GM12891 (cell line): ENCODE measurements at regions not wholly inside any gene's neighbourhood (a gene's known extent, or its start where the extent isn't known, plus 50 kb on each side); places are given as distances from the start of the nearest gene placed in this dataset.

Source experiments
- PAX5 ChIP-seq: IDR thresholded peaks from 2 replicates; pipeline ENCODE4 v1.6.1; 2011; ENCODE audit warnings: low read length, moderate library complexity, mild to moderate bottlenecking; ENCODE audit not compliant: insufficient read depth, severe bottlenecking
- POLR2A ChIP-seq: IDR thresholded peaks from 2 replicates; pipeline ENCODE4 v1.6.1; 2011; ENCODE audit warnings: low read depth, low read length, control low read depth
- POLR2AphosphoS5 ChIP-seq: IDR thresholded peaks from 2 replicates; pipeline ENCODE4 v1.6.1; 2011; ENCODE audit warnings: low read depth, low read length, control low read depth
- POU2F2 ChIP-seq: IDR thresholded peaks from 2 replicates; pipeline ENCODE4 v1.6.1; 2011; ENCODE audit warnings: low read depth, mild to moderate bottlenecking, control low read depth, low read length, moderate library complexity
- TAF1 ChIP-seq: IDR thresholded peaks from 2 replicates; pipeline ENCODE4 v1.6.1; 2011; ENCODE audit warnings: low read depth, low read length, control low read depth

DNA sequence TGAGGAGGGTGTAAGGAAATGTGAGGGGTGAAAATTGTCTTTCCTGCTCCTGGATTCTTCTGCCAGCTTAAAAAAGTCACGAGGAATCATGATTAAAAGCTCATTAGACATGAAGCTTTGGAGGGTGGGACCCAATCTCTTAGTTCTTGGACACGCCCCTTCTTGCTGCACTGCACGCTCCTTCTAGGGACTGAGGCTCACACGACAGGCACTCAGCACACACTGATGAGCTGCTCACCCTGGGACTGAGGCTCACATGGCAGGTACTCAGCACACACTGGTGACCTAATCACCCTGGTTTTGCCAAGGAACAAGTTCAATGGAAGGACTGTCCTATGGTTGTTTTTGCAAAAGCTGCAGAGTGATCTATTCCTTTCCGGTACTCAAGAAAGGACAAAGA is 65.8 kb upstream of the ELMO1 start:
- TF ChIP-seq TAF1 (no peak), POLR2A (no peak), POLR2AphosphoS5 (no peak), PAX5 (no peak), POU2F2 (no peak)
